ENCODE measurements at regions not wholly inside any gene's neighbourhood (a gene's known extent, or its start where the extent isn't known, plus 50 kb on each side); places are given as distances from the start of the nearest gene placed in this dataset.
"Not testable (repeated sequence)": the region's sequence is repeated elsewhere in the genome, so short reads cannot be mapped to it uniquely, and the experiment has no call there.

GRCh38 chr7:33792547-33793105 is 112.7 kb upstream of the BMPER start:
- intact Hi-C loops (cut with DNase I), result no loop called here
- DNase-seq, result no peak
- Histone ChIP-seq H3K4me1 (no peaks in the 10 kb centered on the region), H3K4me3 (no peak overlapping the region), H3K36me3 (no peaks in the 10 kb centered on the region), H3K9me3 (no peaks in the 10 kb centered on the region), H3K27me3 (no peaks in the 10 kb centered on the region), H3K27ac (no peak overlapping the region)
- no peak for TF ChIP-seq POLR2A (IDR thresholded peaks at IDR 0.05)
- TF ChIP-seq, protein P1, sequence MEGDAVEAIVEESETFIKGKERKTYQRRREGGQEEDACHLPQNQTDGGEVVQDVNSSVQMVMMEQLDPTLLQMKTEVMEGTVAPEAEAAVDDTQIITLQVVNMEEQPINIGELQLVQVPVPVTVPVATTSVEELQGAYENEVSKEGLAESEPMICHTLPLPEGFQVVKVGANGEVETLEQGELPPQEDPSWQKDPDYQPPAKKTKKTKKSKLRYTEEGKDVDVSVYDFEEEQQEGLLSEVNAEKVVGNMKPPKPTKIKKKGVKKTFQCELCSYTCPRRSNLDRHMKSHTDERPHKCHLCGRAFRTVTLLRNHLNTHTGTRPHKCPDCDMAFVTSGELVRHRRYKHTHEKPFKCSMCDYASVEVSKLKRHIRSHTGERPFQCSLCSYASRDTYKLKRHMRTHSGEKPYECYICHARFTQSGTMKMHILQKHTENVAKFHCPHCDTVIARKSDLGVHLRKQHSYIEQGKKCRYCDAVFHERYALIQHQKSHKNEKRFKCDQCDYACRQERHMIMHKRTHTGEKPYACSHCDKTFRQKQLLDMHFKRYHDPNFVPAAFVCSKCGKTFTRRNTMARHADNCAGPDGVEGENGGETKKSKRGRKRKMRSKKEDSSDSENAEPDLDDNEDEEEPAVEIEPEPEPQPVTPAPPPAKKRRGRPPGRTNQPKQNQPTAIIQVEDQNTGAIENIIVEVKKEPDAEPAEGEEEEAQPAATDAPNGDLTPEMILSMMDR (IDR thresholded peaks at IDR 0.05), result no peak
- 94 to 100% methylated on average over 2 to 4 of the region's 4 CpGs for WGBS, 2 donors

DNA sequence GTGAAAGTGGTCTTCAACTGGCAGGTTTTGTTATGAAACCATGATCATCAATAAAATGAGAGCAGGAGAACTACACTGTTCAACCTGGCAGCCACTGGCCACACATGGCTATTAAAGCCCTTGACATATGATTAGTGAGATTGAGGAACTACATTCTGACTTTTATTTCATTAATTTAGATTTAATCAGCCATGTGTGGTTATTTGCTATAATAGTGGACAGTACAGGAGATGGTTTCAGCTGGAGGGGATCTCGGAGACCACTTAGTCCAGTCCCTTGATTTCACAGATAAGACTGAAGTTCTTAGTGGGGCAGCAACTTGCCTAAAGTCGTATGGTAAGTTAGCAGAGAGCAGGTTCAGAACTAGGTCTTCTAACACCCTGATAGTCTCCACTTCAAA is 111.7 kb upstream of the BMPER start:
- H3K36me3 ChIP-seq, result no peaks in the 10 kb centered on the region
- no peak for TF ChIP-seq POLR2A (IDR thresholded peaks at IDR 0.05)
- TF ChIP-seq, protein P1 (IDR thresholded peaks at IDR 0.05), result no peak
- no peaks in the 10 kb centered on the region for H3K4me1 ChIP-seq
- H3K27me3 ChIP-seq, result no peaks in the 10 kb centered on the region
- no peak for DNase-seq
- intact Hi-C loops (cut with DNase I), result no loop called here
- no peaks in the 10 kb centered on the region for H3K9me3 ChIP-seq
- WGBS, 2 donors, result 73 to 84% methylated on average over 2 of the region's 2 CpGs
- no peak overlapping the region for H3K4me3 ChIP-seq
- no peak overlapping the region for H3K27ac ChIP-seq

DNA sequence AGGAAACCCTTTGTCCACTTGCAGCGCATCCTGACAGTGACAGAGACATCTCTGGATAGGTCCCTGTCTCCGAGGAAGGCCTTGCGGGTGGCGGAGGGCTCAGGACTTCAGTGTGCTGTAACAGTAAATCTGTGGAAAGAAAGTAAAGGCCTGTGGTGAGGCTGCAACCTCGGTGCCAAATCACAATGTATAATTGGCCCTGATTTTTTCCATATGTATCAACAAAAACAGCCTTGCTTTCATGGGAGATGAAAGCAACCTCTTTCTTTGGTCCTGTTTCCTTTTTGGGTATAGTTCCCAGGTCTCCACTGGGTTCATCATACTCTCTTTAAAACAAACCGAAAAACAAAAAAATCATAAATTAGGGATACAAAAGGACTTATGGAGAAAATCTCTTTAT is 110.9 kb upstream of the BMPER start:
- no peak for TF ChIP-seq POLR2A (IDR thresholded peaks at IDR 0.05)
- TF ChIP-seq, protein P1 (IDR thresholded peaks at IDR 0.05), result no peak
- H3K4me3 ChIP-seq, result no peak overlapping the region
- intact Hi-C loops (cut with DNase I), result no loop called here
- no peak for DNase-seq
- H3K9me3 ChIP-seq, result no peaks in the 10 kb centered on the region
- no peaks in the 10 kb centered on the region for H3K4me1 ChIP-seq
- H3K27ac ChIP-seq, result no peak overlapping the region
- WGBS, 2 donors, result 88 to 94% methylated on average over 6 of the region's 6 CpGs
- H3K36me3 ChIP-seq, result no peaks in the 10 kb centered on the region
- no peaks in the 10 kb centered on the region for H3K27me3 ChIP-seq

- TF ChIP-seq, protein P1 (IDR thresholded peaks at IDR 0.05), result no peak
- TF ChIP-seq POLR2A (IDR thresholded peaks at IDR 0.05), result no peak
- H3K9me3 ChIP-seq, result no peaks in the 10 kb centered on the region
- 82 to 86% methylated on average over 6 of the region's 6 CpGs for WGBS, 2 donors
- no peak for DNase-seq
- H3K36me3 ChIP-seq, result no peaks in the 10 kb centered on the region
- no peak overlapping the region for H3K4me3 ChIP-seq
- intact Hi-C loops (cut with DNase I), result no loop called here
- H3K27me3 ChIP-seq, result no peaks in the 10 kb centered on the region
- no peak overlapping the region for H3K27ac ChIP-seq
- H3K4me1 ChIP-seq, result no peaks in the 10 kb centered on the region
Measured at GRCh38 chr7:33794959-33795358, 110.4 kb upstream of the BMPER start.

- H3K36me3 ChIP-seq, result no peaks in the 10 kb centered on the region
- no peak overlapping the region for H3K27ac ChIP-seq
- intact Hi-C loops (cut with DNase I), result no loop called here
- H3K27me3 ChIP-seq, result no peaks in the 10 kb centered on the region
- no peaks in the 10 kb centered on the region for H3K4me1 ChIP-seq
- no peak for DNase-seq
- 96 to 100% methylated on average over 1 of the region's 1 CpG for WGBS, 2 donors
- TF ChIP-seq, protein P1 (IDR thresholded peaks at IDR 0.05), result no peak
- TF ChIP-seq POLR2A (IDR thresholded peaks at IDR 0.05), result no peak
- H3K4me3 ChIP-seq, result no peak overlapping the region
- H3K9me3 ChIP-seq, result no peaks in the 10 kb centered on the region
Measured at GRCh38 chr7:33796538-33796937, 108.8 kb upstream of the BMPER start.

- H3K4me1 ChIP-seq; H3K4me3 ChIP-seq; H3K9me3 ChIP-seq; H3K27me3 ChIP-seq; intact Hi-C loops (cut with DNase I); DNase-seq; H3K27ac ChIP-seq; H3K36me3 ChIP-seq: not testable (repeated sequence)
- WGBS, 2 donors, result 90 to 92% methylated on average over 6 of the region's 6 CpGs
Measured at GRCh38 chr7:33797512-33797911, 107.8 kb upstream of the BMPER start.

All from esophagus squamous epithelium (tissue), 5 donors.